ENCODE measurements at regions not wholly inside any gene's neighbourhood (a gene's known extent, or its start where the extent isn't known, plus 50 kb on each side); places are given as distances from the start of the nearest gene placed in this dataset.

DNA sequence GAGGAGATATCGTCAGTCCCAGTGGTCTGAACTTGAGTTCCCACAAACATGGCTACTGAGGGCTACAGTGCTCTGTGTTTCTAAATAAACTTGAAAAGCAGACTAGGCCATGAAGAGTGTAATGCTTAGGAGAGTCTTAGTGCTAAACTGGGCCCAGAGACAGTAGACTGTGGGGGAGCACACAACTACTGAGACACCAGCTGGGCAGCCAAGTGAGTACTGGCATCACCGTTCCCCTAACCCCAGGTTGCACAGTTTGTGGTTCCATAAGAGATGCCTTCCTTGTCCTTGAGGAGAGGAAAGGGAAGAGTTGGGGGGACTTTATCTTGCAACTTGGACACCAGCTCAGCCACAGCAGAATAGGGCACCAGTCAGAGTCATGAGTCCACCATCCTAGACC lies 172.1 kb upstream of the DMRTA1 start:
- TF ChIP-seq, protein P1, sequence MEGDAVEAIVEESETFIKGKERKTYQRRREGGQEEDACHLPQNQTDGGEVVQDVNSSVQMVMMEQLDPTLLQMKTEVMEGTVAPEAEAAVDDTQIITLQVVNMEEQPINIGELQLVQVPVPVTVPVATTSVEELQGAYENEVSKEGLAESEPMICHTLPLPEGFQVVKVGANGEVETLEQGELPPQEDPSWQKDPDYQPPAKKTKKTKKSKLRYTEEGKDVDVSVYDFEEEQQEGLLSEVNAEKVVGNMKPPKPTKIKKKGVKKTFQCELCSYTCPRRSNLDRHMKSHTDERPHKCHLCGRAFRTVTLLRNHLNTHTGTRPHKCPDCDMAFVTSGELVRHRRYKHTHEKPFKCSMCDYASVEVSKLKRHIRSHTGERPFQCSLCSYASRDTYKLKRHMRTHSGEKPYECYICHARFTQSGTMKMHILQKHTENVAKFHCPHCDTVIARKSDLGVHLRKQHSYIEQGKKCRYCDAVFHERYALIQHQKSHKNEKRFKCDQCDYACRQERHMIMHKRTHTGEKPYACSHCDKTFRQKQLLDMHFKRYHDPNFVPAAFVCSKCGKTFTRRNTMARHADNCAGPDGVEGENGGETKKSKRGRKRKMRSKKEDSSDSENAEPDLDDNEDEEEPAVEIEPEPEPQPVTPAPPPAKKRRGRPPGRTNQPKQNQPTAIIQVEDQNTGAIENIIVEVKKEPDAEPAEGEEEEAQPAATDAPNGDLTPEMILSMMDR (conservative IDR thresholded peaks at IDR 0.05 in 1 of 2, IDR thresholded peaks at IDR 0.05 in 1 of 2; ENCODE audit: extremely low read depth in 1 of 2, insufficient read depth in 1 of 2, low read depth in 1 of 2, low read length in 2 of 2): no peak
- no peak for TF ChIP-seq EZH2 (IDR thresholded peaks at IDR 0.05; ENCODE audit: borderline replicate concordance, low read length)
